SK-N-MC (cell line): ENCODE measurements at regions not wholly inside any gene's neighbourhood (a gene's known extent, or its start where the extent isn't known, plus 50 kb on each side); places are given as distances from the start of the nearest gene placed in this dataset.

ENCODE experiments used
- EZH2 ChIP-seq: fragments of 200-600 bp; sonication (generic); IDR thresholded peaks from one replicate; pipeline ENCODE4 v1.6.1; 2017; ENCODE audit warnings: antibody characterized with exemption
- FOXP2 ChIP-seq: optimal IDR thresholded peaks from 2 replicates; pipeline ENCODE3; 2011; ENCODE audit warnings: mild to moderate bottlenecking, moderate library complexity; ENCODE audit not compliant: insufficient read depth; ENCODE audit errors: extremely low read length, control extremely low read depth
- POLR2AphosphoS5 ChIP-seq: IDR thresholded peaks from 2 replicates; pipeline ENCODE4 v1.6.1; 2012; ENCODE audit warnings: mild to moderate bottlenecking, low read depth, low read length, borderline replicate concordance

DNA sequence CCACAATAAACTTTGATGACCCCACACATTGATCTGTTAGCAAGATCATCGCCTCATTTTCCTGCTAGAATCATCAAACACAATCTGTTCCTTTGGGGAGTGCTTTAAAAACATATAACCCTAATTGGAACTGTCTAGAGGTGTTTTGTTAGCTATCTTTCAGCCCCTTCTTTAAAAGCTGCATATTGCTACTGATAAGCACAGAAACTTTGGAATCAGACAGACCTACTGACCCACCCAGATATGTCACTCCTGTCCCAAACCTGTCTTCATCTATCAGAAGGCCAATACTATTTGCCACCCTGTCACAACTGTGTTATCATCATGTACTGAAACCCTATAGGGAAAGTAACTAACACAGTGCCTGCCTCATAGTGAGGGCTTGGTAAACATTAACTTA lies 172.4 kb upstream of the SASH1 start:
- TF ChIP-seq EZH2: no peak
- TF ChIP-seq POLR2AphosphoS5: no peak
- no peak for TF ChIP-seq FOXP2
